ENCODE measurements at regions not wholly inside any gene's neighbourhood (a gene's known extent, or its start where the extent isn't known, plus 50 kb on each side); places are given as distances from the start of the nearest gene placed in this dataset.

DNA sequence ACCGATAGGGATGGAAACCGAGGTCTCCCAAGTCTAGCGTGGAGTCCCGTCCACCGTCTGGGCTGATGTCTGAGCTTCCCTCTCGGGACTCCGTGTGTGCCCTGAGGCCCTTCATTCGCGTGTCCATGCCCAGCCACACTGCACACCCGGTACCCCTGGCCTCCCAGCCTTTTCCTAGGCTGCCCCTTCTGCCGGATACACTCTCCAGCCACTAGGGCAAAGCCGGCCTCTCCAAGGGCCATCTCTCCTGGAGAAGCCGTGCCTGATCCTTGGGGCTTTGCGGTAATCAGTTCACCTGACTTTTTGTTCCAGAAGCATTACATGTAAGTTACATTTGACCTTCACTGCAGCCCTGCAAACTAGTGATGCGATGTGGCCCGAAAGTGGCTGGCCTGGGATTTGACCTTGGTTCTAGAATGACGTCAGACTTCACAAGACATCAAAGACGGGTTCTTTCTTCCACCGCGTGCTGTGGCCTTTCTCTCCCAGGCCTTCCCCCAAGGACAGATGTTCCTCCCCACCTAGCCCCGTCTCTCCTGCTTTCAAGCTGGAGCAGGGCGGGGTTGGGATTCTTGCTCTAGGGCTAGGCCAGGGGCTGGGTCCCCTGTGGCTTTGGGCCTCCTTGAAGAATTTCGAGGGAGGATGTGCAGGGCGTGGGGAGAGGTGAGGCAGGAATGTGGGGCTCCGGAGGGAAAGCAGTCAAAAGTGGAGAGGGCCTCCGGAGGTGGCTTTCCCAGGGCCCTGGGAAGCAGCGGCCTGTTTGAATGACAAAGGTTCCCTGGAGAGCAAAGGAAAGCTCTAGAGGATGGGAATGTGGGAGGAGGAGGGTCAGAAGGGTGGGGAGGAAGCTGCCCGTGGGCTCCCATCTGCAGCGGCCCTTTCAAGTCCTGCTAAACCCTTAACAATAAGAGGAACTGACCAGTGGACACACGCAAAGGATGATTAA is 49.7 kb upstream of the SLC2A1 start (continued):
- TF ChIP-seq, protein P1, sequence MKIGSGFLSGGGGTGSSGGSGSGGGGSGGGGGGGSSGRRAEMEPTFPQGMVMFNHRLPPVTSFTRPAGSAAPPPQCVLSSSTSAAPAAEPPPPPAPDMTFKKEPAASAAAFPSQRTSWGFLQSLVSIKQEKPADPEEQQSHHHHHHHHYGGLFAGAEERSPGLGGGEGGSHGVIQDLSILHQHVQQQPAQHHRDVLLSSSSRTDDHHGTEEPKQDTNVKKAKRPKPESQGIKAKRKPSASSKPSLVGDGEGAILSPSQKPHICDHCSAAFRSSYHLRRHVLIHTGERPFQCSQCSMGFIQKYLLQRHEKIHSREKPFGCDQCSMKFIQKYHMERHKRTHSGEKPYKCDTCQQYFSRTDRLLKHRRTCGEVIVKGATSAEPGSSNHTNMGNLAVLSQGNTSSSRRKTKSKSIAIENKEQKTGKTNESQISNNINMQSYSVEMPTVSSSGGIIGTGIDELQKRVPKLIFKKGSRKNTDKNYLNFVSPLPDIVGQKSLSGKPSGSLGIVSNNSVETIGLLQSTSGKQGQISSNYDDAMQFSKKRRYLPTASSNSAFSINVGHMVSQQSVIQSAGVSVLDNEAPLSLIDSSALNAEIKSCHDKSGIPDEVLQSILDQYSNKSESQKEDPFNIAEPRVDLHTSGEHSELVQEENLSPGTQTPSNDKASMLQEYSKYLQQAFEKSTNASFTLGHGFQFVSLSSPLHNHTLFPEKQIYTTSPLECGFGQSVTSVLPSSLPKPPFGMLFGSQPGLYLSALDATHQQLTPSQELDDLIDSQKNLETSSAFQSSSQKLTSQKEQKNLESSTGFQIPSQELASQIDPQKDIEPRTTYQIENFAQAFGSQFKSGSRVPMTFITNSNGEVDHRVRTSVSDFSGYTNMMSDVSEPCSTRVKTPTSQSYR (CRISPR knock-in tag; IDR thresholded peaks at IDR 0.05; ENCODE audit: borderline replicate concordance) = 0 out of 2 replicates have a peak, but pooled peaks have one; percentile 21
- TF ChIP-seq, protein P2, sequence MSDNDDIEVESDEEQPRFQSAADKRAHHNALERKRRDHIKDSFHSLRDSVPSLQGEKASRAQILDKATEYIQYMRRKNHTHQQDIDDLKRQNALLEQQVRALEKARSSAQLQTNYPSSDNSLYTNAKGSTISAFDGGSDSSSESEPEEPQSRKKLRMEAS (IDR thresholded peaks at IDR 0.05) = peak; percentile 85
- TF ChIP-seq ZNF234 (CRISPR knock-in tag; conservative IDR thresholded peaks at IDR 0.05) = no peak
- TF ChIP-seq SRSF1 (optimal IDR thresholded peaks at IDR 0.05; ENCODE audit: low read depth, low read length) = no peak
- no peak for TF ChIP-seq ESRRA (CRISPR knock-in tag; IDR thresholded peaks at IDR 0.05; ENCODE audit: low read depth)
- no peak for TF ChIP-seq ZNF205 (CRISPR knock-in tag; IDR thresholded peaks at IDR 0.05)
- no peak for TF ChIP-seq ARNT (IDR thresholded peaks at IDR 0.05)
- peak; percentile 67 for TF ChIP-seq TEAD3 (CRISPR knock-in tag; optimal IDR thresholded peaks at IDR 0.05; ENCODE audit: borderline replicate concordance)
- no peak for TF ChIP-seq MED1 (CRISPR knock-in tag; IDR thresholded peaks at IDR 0.05)
- TF ChIP-seq, protein P3, sequence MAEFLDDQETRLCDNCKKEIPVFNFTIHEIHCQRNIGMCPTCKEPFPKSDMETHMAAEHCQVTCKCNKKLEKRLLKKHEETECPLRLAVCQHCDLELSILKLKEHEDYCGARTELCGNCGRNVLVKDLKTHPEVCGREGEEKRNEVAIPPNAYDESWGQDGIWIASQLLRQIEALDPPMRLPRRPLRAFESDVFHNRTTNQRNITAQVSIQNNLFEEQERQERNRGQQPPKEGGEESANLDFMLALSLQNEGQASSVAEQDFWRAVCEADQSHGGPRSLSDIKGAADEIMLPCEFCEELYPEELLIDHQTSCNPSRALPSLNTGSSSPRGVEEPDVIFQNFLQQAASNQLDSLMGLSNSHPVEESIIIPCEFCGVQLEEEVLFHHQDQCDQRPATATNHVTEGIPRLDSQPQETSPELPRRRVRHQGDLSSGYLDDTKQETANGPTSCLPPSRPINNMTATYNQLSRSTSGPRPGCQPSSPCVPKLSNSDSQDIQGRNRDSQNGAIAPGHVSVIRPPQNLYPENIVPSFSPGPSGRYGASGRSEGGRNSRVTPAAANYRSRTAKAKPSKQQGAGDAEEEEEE (CRISPR knock-in tag; IDR thresholded peaks at IDR 0.05; ENCODE audit: borderline replicate concordance) = no peak
- no peak for TF ChIP-seq ZNF224 (CRISPR knock-in tag; IDR thresholded peaks at IDR 0.05)
- TF ChIP-seq KAT7 (CRISPR knock-in tag; IDR thresholded peaks at IDR 0.05; ENCODE audit: borderline replicate concordance) = no peak
- TF ChIP-seq ZNF577 (CRISPR knock-in tag; IDR thresholded peaks at IDR 0.05; ENCODE audit: borderline replicate concordance, low read depth) = no peak
- TF ChIP-seq, protein P4, sequence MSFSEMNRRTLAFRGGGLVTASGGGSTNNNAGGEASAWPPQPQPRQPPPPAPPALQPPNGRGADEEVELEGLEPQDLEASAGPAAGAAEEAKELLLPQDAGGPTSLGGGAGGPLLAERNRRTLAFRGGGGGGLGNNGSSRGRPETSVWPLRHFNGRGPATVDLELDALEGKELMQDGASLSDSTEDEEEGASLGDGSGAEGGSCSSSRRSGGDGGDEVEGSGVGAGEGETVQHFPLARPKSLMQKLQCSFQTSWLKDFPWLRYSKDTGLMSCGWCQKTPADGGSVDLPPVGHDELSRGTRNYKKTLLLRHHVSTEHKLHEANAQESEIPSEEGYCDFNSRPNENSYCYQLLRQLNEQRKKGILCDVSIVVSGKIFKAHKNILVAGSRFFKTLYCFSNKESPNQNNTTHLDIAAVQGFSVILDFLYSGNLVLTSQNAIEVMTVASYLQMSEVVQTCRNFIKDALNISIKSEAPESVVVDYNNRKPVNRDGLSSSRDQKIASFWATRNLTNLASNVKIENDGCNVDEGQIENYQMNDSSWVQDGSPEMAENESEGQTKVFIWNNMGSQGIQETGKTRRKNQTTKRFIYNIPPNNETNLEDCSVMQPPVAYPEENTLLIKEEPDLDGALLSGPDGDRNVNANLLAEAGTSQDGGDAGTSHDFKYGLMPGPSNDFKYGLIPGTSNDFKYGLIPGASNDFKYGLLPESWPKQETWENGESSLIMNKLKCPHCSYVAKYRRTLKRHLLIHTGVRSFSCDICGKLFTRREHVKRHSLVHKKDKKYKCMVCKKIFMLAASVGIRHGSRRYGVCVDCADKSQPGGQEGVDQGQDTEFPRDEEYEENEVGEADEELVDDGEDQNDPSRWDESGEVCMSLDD (CRISPR knock-in tag; IDR thresholded peaks at IDR 0.05; ENCODE audit: borderline replicate concordance) = no peak
- TF ChIP-seq ZNF446 (CRISPR knock-in tag; IDR thresholded peaks at IDR 0.05) = no peak
- peak; percentile 95 for TF ChIP-seq CREB1 (IDR thresholded peaks at IDR 0.05)
- TF ChIP-seq CREB1 (CRISPR knock-in tag; IDR thresholded peaks at IDR 0.05) = peak; percentile 90

All from HepG2 (cell line).